ENCODE measurements at regions not wholly inside any gene's neighbourhood (a gene's known extent, or its start where the extent isn't known, plus 50 kb on each side); places are given as distances from the start of the nearest gene placed in this dataset.

DNA sequence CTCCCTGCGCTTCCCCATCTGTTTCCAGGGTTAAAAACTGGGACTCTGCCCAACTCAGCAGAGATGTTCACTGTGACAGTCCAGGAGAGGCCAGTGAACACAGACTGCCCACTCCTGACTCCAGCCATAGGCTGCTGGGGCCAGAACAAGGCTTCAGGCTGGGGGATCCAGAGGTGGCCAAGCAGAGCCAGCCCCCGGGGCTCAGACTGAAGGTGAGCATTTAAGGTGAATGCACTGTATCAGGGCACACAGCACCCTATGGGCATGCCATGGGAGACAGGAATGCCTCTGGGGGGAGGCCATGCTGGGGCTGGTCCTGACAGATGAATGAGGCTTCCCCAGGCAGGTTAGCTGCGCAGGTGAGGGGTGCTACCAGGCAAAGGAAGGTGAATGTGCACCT is 96.4 kb downstream of the TUBA3C start:
- POLR2A ChIA-PET: no interaction called here
- CTCF ChIA-PET: no interaction called here
- Histone ChIP-seq H3K9me3 (ENCODE audit: control insufficient read depth, insufficient read depth, low read depth, low read length) (no peaks in the 10 kb centered on the region), H3K4me1 (ENCODE audit: control insufficient read depth, insufficient read depth, low read length) (no peaks in the 10 kb centered on the region), H3K4me3 (ENCODE audit: low read depth, low read length) (no peak overlapping the region), H3K36me3 (ENCODE audit: control insufficient read depth in 2 of 2, insufficient read depth in 1 of 2, low read length in 2 of 2) (no peaks in the 10 kb centered on the region), H3K27ac (ENCODE audit: extremely low read depth, low read depth, low read length) (no peak overlapping the region)
- TF ChIP-seq ZNF677 (tag by site-specific recombination; IDR thresholded peaks at IDR 0.05) (no peak), ZNF426 (tag by site-specific recombination; IDR thresholded peaks at IDR 0.05) (no peak), ZNF830 (tag by site-specific recombination; IDR thresholded peaks at IDR 0.05; ENCODE audit: low read depth) (no peak), ZNF621 (tag by site-specific recombination; IDR thresholded peaks at IDR 0.05) (no peak), ZEB2 (tag by site-specific recombination; IDR thresholded peaks at IDR 0.05) (no peak), ZNF202 (tag by site-specific recombination; IDR thresholded peaks at IDR 0.05; ENCODE audit: borderline replicate concordance) (no peak), ZNF112 (tag by site-specific recombination; IDR thresholded peaks at IDR 0.05) (no peak), ZNF558 (tag by site-specific recombination; IDR thresholded peaks at IDR 0.05) (no peak), ZNF501 (tag by site-specific recombination; IDR thresholded peaks at IDR 0.05) (no peak), ZNF214 (tag by site-specific recombination; IDR thresholded peaks at IDR 0.05; ENCODE audit: borderline replicate concordance) (no peak), ZNF248 (tag by site-specific recombination; IDR thresholded peaks at IDR 0.05) (no peak), ZNF19 (tag by site-specific recombination; IDR thresholded peaks at IDR 0.05; ENCODE audit: low read depth) (no peak), ZNF777 (tag by site-specific recombination; IDR thresholded peaks at IDR 0.05; ENCODE audit: borderline replicate concordance) (no peak), SP3 (tag by site-specific recombination; IDR thresholded peaks at IDR 0.05) (no peak), MZF1 (tag by site-specific recombination; IDR thresholded peaks at IDR 0.05; ENCODE audit: borderline replicate concordance) (no peak)
- TF ChIP-seq, protein P1, sequence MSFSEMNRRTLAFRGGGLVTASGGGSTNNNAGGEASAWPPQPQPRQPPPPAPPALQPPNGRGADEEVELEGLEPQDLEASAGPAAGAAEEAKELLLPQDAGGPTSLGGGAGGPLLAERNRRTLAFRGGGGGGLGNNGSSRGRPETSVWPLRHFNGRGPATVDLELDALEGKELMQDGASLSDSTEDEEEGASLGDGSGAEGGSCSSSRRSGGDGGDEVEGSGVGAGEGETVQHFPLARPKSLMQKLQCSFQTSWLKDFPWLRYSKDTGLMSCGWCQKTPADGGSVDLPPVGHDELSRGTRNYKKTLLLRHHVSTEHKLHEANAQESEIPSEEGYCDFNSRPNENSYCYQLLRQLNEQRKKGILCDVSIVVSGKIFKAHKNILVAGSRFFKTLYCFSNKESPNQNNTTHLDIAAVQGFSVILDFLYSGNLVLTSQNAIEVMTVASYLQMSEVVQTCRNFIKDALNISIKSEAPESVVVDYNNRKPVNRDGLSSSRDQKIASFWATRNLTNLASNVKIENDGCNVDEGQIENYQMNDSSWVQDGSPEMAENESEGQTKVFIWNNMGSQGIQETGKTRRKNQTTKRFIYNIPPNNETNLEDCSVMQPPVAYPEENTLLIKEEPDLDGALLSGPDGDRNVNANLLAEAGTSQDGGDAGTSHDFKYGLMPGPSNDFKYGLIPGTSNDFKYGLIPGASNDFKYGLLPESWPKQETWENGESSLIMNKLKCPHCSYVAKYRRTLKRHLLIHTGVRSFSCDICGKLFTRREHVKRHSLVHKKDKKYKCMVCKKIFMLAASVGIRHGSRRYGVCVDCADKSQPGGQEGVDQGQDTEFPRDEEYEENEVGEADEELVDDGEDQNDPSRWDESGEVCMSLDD (tag by site-specific recombination; IDR thresholded peaks at IDR 0.05): no peak
- TF ChIP-seq, protein P2, sequence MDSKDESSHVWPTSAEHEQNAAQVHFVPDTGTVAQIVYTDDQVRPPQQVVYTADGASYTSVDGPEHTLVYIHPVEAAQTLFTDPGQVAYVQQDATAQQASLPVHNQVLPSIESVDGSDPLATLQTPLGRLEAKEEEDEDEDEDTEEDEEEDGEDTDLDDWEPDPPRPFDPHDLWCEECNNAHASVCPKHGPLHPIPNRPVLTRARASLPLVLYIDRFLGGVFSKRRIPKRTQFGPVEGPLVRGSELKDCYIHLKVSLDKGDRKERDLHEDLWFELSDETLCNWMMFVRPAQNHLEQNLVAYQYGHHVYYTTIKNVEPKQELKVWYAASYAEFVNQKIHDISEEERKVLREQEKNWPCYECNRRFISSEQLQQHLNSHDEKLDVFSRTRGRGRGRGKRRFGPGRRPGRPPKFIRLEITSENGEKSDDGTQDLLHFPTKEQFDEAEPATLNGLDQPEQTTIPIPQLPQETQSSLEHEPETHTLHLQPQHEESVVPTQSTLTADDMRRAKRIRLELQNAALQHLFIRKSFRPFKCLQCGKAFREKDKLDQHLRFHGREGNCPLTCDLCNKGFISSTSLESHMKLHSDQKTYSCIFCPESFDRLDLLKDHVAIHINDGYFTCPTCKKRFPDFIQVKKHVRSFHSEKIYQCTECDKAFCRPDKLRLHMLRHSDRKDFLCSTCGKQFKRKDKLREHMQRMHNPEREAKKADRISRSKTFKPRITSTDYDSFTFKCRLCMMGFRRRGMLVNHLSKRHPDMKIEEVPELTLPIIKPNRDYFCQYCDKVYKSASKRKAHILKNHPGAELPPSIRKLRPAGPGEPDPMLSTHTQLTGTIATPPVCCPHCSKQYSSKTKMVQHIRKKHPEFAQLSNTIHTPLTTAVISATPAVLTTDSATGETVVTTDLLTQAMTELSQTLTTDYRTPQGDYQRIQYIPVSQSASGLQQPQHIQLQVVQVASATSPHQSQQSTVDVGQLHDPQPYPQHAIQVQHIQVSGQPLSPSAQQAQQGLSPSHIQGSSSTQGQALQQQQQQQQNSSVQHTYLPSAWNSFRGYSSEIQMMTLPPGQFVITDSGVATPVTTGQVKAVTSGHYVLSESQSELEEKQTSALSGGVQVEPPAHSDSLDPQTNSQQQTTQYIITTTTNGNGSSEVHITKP (tag by site-specific recombination; IDR thresholded peaks at IDR 0.05): no peak

DNA sequence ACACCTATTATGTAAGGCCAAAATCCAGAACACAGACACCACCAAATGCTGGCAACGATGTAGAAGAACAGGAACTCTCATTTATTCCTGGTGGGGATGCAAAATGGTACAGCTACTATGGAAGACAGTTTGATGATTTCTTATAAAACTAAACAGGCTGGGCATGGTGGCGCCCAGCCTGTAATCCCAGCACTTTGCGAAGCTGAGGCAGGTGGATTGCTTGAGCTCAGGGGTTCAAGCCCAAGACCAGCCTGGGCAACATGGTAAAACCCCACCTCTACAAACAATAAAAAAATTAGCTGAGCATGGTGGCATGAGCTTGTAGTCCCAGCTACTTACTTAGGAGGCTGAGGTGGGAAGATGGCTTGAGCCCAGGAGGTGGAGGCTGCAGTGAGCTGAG is 98.3 kb downstream of the TUBA3C start:
- H3K4me1 ChIP-seq (ENCODE audit: control insufficient read depth, insufficient read depth, low read length): no peaks in the 10 kb centered on the region
- ChIA-PET POLR2A (no interaction called here), CTCF (interaction anchor here (0.7 kb wide), 1 partner anchor 31 kb away, joined by 3 read pairs; no protein-coding TSS in a partner anchor)
- no peaks in the 10 kb centered on the region for H3K36me3 ChIP-seq (ENCODE audit: control insufficient read depth in 2 of 2, insufficient read depth in 1 of 2, low read length in 2 of 2)
- H3K4me3 ChIP-seq (ENCODE audit: low read depth, low read length): no peak overlapping the region
- no peaks in the 10 kb centered on the region for H3K9me3 ChIP-seq (ENCODE audit: control insufficient read depth, insufficient read depth, low read depth, low read length)
- TF ChIP-seq GLI2 (tag by site-specific recombination; IDR thresholded peaks at IDR 0.05; ENCODE audit: borderline replicate concordance, low read depth): no peak
- no peak overlapping the region for H3K27ac ChIP-seq (ENCODE audit: extremely low read depth, low read depth, low read length)

Measured in HEK293 (cell line).